Posterior cingulate gyrus (tissue), 11 donors: ENCODE measurements at regions not wholly inside any gene's neighbourhood (a gene's known extent, or its start where the extent isn't known, plus 50 kb on each side); places are given as distances from the start of the nearest gene placed in this dataset.

Source experiments
- DNase-seq, 10 donors: peaks; one replicate each; pipeline versions ENCODE4 v3.0.0 to v3.0.0-alpha.2; 2020 to 2021; ENCODE audit warnings: mixed read lengths in 3 of 10
- intact Hi-C: fragments of 100-400 bp; cut with DNase I; formaldehyde crosslinking; loops from one replicate; pipeline ENCODE4 v1.15.1; 2023

DNA sequence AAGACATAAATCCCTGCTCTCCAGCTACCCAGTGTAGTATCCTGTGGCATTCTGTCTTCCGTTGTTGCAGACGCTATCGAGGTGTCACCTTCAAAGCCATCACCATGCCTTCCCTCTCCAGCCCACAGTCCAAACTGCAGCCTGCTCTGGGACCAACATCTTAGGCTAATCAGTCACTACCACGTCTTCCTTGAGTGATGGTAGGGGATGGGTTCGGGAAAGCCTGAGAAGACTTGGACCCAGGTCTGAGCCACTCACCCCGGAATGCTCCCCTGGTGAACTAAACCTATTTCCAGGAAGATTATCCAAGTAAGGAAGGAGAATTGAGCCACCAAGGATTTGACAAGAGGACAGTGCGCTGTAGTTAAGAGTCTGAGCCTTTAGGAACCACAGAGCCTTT, 52.9 kb upstream of the IRX1 start:
- intact Hi-C loops, result no loop called here
- no peak for DNase-seq

DNA sequence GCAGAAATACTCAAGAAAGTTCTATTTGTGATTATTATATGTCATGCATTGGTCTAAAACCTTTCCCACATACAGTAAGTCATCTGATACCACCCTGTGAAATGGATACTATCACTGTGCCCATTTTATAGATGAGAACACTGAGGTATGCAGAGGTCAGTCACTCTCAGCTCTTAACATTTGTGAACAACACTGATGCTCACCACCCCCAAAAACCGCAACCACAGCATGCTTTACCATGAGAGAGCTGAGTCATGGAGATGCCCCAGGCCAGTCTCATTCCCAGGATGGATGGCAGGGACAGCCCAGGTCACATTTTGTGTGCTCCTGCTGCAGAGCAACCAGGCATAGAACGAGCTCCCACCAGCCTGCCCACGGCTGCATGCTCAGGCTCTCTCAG, 53.5 kb upstream of the IRX1 start:
- intact Hi-C loops, result no loop called here
- no peak for DNase-seq

DNA sequence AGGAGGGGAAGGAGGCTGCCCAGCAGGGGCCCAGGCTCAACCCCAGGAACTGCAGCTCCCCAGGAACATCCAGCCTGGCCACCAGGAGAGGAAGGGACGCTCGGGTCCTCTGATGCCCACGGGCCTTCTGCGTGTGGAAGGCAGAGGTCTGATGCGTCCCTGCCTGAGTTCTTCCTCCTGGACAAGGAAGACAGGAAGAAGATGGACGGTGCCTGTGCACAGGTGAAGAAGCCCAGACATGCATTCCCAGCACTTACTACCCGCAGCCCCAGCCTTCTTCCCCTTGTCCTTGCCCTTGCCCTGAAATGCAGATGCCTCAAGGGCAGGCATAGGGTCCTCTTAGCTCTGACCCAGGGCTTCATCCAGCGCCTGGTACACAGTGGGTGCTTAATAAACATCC, 56.7 kb upstream of the IRX1 start:
- no peak for DNase-seq
- intact Hi-C loops, result no loop called here

DNA sequence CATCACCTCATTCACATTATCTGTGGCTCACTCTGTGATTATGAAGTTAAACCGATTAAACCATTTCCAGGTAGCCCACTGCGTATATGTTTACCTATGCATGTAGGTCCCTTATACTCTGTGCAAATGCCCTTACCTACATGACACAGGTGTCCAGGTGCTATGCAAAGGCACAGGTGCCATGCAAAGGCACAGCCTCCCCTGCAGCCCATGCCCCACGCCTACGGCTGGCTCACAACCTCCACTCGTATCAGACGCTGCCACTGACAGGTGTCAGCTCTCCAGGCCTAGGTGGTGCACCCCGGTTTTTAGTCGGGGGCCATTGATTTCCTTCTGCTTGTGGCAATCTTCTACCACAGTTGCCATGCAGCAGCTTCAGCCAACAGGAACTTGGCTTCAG, 57.7 kb upstream of the IRX1 start:
- intact Hi-C loops, result no loop called here
- no peak for DNase-seq

DNA sequence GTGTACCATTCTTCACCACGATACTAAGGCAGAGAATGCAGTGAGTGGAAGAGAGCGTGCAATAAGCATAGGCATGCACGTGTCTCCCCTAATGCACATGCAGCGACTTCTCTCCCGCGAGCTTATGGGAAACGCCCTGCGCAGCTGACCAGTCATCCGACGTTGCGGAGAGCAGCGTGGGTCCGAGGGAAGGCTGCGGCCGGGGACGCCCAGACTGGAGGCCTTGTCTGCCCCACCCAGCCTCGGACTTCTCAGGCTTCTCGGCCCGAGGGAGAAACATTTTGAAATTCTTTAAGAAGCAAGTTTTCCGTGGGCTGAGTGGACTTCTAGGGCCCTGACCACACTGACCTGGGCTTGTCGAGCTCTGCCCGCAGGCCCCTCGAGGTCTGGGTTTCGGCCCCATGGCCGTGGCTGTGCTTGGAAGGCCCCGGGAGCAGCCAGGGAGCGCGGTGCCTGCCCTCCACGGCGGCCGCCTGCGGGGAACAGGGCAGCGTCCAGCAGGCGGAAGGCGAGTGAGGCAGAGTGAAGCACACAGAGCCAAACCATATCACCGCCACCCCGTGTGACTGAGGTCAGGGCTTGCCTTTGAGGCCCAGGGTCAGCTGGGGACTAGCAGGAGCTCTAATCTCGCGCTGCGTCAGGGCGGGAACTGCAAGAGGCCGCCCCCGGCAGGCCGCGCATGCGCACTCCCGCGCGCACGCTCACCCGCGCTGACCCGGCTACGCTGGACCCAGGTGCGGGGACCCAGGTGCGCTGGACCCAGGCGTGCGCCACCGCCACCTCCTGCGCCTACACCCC, 60.0 kb upstream of the IRX1 start:
- intact Hi-C loops, result no loop called here
- DNase-seq, result no peak

DNA sequence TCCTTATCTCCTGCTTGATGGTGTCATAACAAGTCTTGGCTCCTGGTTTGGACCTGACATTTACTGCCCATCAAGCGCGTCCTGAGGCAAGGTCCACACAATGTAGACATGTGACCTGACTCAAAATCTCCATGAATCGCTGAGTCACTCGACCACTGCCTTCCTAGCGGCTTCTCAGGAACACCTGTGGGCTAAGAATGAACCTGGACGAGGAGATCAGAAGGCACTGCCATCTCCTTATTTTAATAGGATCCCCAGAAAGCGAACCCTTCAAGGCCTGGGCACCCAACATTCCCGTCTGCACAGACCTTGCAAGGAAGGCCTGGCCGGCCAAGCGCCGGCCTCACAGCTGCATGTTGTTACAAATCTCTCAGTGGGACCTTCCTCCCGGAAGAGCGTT, 60.6 kb upstream of the IRX1 start:
- intact Hi-C loops, result no loop called here
- no peak for DNase-seq

DNA sequence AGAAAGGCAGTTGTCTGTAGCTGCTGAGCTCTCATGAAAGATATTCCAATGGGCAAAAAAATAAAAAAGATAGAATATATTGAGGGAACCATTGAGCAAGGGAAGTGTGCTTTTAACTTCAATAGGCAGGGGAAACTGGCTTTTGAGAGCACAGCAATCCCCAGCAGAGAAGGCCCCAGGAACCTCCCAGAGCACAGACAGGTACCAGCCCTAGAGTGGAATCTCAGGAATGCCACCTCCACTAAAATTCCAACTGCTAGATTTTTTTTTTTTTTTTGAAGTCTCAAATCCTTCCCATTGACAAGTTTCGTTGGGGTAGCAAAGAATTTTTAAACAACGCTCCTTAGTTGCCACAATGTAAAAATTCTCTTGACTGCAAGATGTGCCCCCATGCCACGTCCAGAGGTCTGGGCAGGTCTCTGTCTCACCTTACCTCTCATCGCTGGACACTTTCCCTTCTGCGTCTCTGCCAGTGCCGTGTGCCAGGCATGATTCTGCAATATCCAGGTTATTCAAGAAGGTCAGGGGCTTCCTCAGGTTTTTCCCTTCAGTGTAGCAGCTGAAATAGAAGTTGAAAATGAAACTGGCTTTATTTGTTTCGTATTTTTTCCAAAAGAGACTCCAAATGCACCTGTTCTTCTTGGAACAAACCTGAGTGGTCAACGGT, 64.2 kb upstream of the IRX1 start:
- no peak for DNase-seq
- intact Hi-C loops, result no loop called here

DNA sequence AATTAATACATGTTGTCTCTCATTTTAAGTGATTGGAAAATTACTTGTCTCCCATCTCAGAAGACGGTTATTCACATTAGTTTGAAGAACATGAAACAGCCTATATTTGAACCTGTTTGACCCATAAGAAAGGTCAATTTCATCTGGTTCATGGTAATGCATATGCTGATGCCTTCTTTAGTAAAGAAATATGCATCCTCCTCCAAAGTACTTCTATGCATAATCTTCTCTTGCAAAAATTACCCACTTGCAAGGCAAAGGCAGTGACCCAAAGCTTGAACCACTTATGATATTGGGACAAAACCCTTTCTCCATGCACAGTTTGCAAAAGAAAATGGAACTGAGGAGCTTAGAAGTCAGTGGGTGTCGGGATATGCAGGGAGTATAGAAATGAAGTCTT, 65.4 kb upstream of the IRX1 start:
- intact Hi-C loops, result no loop called here
- no peak for DNase-seq

DNA sequence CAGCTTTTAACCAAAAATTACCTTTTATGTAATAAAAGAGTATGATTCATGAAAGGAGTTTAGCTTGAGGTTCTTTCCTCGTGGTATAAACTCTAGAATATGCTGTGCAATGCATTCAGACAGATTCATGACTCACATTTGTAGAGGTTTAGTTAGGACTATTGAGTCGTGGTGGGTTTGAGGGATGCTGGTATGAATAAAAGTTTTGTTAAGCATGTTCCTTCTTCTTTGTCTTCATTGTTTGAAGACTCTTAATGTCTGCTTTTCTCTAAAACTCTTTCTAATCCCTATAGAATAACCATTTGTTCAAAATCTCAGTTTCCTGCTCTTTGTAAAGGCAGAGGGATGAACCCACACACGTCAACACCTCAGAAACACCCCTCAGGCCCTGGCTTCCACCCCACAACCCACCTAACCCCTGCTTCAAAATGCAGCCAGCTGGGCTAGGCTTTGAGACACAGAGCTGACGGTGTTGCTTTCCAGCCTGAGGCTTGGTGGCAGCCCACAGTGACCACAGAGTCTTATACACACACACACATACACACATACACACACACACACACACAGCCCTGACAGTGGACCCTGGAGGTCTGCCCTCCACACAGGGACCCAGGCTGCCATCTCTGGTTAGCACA, 69.0 kb upstream of the IRX1 start:
- intact Hi-C loops, result no loop called here
- no peak for DNase-seq

DNA sequence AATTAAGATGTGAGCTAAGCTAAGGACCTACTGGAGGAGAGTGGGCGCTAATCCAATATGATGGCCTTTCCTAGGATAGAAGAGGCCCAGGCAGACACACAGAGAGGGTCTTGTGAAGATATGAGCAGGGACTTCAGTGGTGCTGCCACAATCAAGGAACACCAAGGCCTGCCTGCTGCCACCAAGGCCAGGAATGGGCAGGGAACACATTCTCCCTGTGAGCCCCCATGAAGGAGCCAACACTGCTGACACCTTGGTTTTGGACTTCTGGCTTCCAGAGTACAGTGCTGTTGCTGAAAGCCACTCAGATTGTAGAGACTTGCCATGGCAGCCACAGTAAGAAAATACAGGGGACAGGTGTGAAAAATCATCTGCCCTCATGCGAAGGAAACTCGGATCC, 73.1 kb upstream of the IRX1 start:
- intact Hi-C loops, result no loop called here
- DNase-seq, result no peak

DNA sequence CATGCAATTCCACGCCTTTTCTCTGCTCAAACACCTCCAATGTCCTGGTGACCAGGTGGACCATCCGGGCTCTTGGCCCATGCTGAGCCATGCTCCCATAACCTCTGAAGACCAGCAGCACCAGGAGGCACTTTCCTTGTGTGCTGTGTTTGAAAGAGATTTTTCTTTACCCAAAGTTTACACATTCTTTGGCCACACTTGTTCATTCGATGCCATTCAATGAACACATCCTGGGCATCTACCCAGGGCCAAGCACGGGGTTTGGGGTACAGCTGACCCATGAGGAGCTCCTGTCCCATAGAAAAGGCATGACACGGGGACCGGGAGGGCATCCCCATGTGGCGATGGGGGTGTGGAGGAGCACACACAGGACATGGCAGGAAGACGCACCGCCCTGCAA, 77.1 kb upstream of the IRX1 start:
- DNase-seq, result no peak

DNA sequence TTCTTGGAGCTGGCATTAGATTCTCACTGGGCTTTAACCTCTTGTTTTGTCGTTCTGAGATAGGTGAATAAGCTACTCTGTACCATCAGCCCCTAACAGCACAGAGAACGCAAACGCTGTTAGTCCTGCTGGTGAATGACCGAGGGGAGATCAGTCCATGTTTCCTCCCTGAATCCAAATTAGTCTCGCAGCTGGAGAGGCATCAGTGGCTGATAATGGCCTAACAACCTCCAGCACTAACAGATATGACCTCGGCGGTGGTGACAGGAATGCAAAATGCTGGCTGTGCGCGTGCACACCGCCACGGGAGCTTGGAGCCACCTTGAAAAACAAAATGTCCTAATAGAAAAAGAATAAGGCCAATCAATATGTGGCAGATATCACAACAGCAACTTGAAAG, 77.6 kb upstream of the IRX1 start:
- intact Hi-C loops, result no loop called here
- no peak for DNase-seq

More for the DNA sequence above, 77.1 kb upstream of the IRX1 start:
- intact Hi-C loops, result no loop called here

DNA sequence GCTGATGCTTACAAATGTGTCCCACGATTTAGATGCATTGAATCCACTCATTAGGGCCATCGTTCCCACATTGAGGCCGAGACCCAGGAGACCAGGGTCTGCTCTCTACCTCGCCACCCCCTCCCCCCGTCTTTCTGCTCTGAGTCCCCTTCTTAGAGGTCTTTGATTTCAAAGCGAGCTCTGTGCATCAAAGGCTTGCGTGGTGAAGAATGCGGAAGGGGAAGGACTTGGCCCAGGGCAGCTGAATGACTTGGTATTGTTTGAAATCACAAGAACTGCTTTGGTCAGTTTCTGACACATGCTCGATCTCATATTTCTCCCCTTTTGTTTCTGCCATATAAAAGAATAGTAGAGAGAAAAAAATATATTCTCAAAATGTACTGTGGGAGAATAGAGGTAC, 78.3 kb upstream of the IRX1 start:
- DNase-seq, result no peak
- intact Hi-C loops, result no loop called here

DNA sequence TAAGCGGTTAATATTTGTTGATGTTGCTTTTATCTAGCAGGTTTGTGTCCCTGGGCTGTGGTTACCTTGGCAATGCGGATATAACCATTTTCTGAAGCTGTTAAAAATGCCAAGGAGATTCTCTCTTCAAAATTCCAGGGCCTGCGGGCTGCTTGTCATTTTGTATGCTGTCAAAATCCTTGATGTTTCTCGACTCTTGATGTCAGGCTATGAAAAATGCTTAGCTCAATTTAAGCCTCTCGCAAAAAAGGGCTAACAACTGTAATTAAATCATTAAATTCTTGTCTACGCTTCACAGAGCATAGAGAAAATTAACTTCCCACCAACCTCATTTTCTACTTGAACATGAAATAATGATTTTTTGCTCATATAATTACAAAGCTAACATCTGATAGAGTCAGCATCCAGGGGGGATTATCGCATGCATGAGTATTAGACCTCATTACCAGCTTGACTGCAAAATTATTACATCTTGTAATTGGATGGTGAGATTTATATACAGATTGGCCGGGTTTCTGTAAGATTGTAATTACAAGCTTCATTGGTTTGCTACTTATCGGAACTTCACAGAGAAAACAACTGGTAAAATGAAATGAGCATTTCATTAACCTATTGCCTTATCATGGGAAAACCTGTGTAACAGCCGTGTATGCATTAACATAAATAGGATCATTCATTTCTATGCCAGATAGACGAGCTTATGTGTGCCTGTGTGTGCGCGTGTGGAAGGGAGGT, 83.1 kb upstream of the IRX1 start:
- no peak for DNase-seq
- intact Hi-C loops, result no loop called here

DNA sequence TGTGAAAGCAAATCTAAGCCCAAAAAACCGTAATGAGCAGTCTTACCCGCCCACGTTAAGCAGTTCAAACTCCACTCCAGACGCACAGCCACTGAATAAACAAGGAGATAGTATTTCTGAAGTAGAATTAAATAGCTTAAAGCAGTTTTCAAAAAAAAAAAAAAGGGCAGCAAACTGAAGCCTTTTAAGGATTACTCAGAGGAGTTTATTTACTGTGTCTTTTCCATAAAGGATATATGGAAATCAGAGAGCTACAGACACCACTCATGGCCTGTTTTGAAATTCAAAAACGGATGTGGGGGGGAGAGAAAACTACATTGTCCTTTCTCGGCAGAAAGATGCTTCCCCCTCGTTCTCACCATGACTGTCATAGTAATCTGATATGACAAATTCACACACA, 83.7 kb upstream of the IRX1 start:
- no peak for DNase-seq
- intact Hi-C loops, result no loop called here

DNA sequence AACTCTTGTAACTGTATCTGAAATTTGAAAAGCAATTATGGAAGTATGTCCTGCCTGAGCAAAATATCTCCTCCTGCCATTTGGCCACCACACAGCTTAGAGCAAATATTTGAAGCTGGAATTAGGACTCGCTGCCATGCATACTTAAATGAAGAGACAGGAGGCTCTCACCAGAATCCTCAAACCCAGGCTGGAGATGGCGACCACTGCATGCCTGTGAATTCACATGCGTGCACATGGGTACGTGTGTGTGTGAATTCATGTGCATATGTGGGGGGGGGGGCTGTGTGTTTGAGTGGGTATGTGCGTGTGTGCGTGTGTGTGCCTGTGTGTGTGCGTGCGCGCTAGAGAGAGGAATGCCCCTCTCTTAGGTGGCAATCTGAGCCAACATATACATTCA, 84.1 kb upstream of the IRX1 start:
- no peak for DNase-seq
- intact Hi-C loops, result no loop called here

DNA sequence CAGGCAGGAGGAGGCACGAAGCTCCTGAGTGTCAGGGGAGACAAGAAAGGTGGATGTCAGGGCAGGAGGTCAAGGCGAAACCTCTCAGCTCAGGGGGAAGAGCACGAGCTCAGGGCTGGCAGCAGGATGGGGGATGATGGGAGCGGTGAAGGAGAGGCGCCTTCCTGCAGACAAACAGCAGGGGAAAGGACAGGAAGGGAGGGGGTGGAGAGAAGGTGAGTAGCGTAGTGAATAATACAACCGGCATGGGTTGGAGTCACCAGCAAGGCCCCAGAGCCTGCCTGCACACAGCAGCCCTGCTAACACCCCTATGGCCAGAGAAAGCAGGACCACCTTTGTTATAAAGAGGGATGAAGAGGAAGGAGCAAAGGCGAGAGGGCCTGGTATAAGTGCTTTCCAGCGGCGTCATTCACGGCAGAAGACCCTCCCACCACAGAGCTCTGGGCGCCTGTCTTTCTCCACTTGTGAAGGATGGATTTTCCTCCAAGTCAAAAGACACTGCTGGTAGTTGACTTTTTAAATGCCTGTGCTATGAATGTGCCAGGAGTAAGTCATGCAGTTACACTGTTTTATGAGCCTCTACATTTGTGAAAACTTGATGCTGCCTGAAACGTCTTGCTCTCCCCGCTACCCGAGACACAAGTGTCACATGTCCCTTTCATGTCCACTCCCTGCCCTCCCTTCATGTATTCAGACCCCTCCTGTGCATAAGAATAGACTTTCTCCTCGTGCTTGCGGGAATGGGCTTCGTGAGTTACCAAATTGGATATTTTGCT, 84.8 kb upstream of the IRX1 start:
- intact Hi-C loops, result no loop called here
- DNase-seq, result no peak

DNA sequence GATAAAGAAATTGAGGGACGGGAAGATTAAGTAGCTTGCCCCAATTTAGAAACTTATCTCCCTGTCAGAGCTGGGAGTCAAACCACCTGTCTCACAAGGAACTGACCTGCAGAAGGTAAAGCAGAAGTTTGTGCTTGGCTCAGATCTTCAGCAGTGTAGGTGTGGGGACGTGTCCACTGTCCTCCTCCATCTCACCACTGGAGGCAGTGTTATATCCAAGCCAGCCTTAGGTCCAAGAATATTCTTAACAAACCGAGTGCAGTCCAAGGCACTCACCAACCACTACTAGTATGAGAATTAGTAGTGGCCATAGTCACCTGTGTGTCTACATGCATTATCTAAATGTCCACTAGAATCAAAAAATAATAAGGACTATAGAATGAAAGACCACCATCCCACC, 86.3 kb upstream of the IRX1 start:
- intact Hi-C loops, result no loop called here
- no peak for DNase-seq

DNA sequence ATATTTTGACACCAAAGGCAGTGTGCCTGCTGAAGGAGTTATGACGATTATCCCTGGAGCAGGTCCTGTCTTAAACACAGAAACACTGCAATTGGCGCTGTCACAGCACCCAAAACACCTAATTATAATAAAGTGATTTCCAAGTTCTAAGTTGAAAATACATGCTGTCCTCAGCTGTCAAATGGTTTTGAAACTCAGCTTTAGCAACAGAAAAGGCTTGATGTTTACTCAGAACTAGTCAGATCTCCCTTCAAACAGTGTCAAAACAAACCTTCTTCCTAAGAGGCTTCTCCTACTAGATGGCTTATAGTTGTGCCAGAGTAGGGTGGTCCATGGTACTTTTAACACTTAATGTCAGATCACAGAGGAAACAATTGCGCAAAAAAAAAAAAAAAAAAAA, 87.2 kb upstream of the IRX1 start:
- intact Hi-C loops, result no loop called here
- no peak for DNase-seq

DNA sequence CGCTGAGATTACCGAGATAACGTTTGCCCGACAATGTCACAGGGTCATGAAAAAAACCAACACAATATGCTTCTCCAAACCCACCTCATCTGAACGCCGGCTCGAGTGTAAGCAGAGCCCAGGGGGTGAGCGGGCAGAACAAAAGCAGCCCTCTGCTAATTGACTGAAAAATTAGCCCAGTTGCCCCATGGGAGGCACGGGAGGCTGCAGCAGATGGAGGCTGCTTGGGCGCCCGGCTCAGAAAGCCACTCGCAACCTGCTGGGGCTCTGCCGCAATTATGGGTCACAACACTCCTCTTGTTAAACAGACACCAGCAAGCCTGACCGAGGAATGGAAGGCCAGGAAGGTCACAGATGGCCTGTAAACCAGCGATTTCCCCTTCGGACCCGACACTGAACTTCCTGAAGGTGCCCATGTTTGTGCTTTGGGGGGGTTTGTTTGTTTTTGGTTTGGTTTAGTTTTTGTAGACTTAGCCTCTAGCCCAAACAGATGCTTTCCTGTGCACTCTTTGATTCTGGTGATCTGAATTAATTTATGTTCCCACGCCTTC, 104.6 kb upstream of the IRX1 start:
- intact Hi-C loops, result no loop called here
- no peak for DNase-seq
